GM18873 (cell line): ENCODE measurements at regions not wholly inside any gene's neighbourhood (a gene's known extent, or its start where the extent isn't known, plus 50 kb on each side); places are given as distances from the start of the nearest gene placed in this dataset.

Experiments
- ATAC-seq: cut with Tn5 transposase; IDR thresholded peaks from one replicate; pipeline ENCODE4 v1.9.1; 2021; ENCODE audit warnings: mild to moderate bottlenecking, moderate library complexity, moderate number of reproducible peaks; ENCODE audit not compliant: unreplicated experiment, low FRiP score

GRCh38 chr18:22613058-22613690 is 195.5 kb upstream of the CTAGE1 start:
- no peak for ATAC-seq

- no peak for ATAC-seq
Measured at GRCh38 chr18:22613788-22614187, 196.1 kb upstream of the CTAGE1 start.

- ATAC-seq: no peak
Measured at GRCh38 chr18:22623513-22623912, 205.8 kb upstream of the CTAGE1 start.

- no peak for ATAC-seq
Measured at GRCh38 chr18:22624176-22624575, 206.5 kb upstream of the CTAGE1 start.

GRCh38 chr18:22625406-22625805 is 207.7 kb upstream of the CTAGE1 start:
- ATAC-seq: no peak

GRCh38 chr18:22626771-22627170 is 209.1 kb upstream of the CTAGE1 start:
- ATAC-seq: no peak

- no peak for ATAC-seq
Measured at GRCh38 chr18:22627506-22627905, 209.8 kb upstream of the CTAGE1 start.

- no peak for ATAC-seq
Measured at GRCh38 chr18:22628795-22629510, 211.2 kb upstream of the CTAGE1 start.

GRCh38 chr18:22630980-22631379 is 213.3 kb upstream of the CTAGE1 start:
- ATAC-seq: no peak

- ATAC-seq: no peak
Measured at GRCh38 chr18:22632191-22632590, 214.5 kb upstream of the CTAGE1 start.

GRCh38 chr18:22634464-22634863 is 216.7 kb upstream of the CTAGE1 start:
- ATAC-seq: no peak

GRCh38 chr18:22637787-22638186 is 220.1 kb upstream of the CTAGE1 start:
- no peak for ATAC-seq

GRCh38 chr18:22639026-22639463 is 221.3 kb upstream of the CTAGE1 start:
- no peak for ATAC-seq

- ATAC-seq: no peak
Measured at GRCh38 chr18:22639561-22639960, 221.8 kb upstream of the CTAGE1 start.

- ATAC-seq: no peak
Measured at GRCh38 chr18:22640281-22640842, 222.6 kb upstream of the CTAGE1 start.

- no peak for ATAC-seq
Measured at GRCh38 chr18:22641958-22642357, 224.2 kb upstream of the CTAGE1 start.

GRCh38 chr18:22643731-22644130 is 226.0 kb upstream of the CTAGE1 start:
- no peak for ATAC-seq

GRCh38 chr18:22650247-22650646 is 232.5 kb upstream of the CTAGE1 start:
- no peak for ATAC-seq

GRCh38 chr18:22657619-22658018 is 239.9 kb upstream of the CTAGE1 start:
- ATAC-seq: no peak

GRCh38 chr18:22658318-22658717 is 240.6 kb upstream of the CTAGE1 start:
- no peak for ATAC-seq

- ATAC-seq: no peak
Measured at GRCh38 chr18:22663378-22663777, 245.7 kb upstream of the CTAGE1 start.

GRCh38 chr18:22666411-22666940 is 248.8 kb upstream of the CTAGE1 start:
- no peak for ATAC-seq
